MG63 (cell line): ENCODE measurements at regions not wholly inside any gene's neighbourhood (a gene's known extent, or its start where the extent isn't known, plus 50 kb on each side); places are given as distances from the start of the nearest gene placed in this dataset.
A peak's percentile ranks its signal among the peaks of the same experiment; 100 is the strongest.
"Not testable (repeated sequence)": the region's sequence is repeated elsewhere in the genome, so short reads cannot be mapped to it uniquely, and the experiment has no call there.

ENCODE experiments used
- DNase-seq: peaks from one replicate; pipeline ENCODE4 v3.0.0-alpha.2; 2020
- H3K27me3 ChIP-seq: fragments of 250-450 bp; sonication (Bioruptor Pico); 2 replicates; pipeline ENCODE4 v1.5.1; 2020; ENCODE audit warnings: mild to moderate bottlenecking, moderate library complexity
- H3K36me3 ChIP-seq: fragments of 250-450 bp; sonication (Bioruptor Pico); 2 replicates; pipeline ENCODE4 v1.5.1; 2020; ENCODE audit warnings: mild to moderate bottlenecking, moderate library complexity
- H3K4me3 ChIP-seq: fragments of 250-450 bp; sonication (Bioruptor Pico); 2 replicates; pipeline ENCODE4 v1.5.1; 2020; ENCODE audit warnings: mild to moderate bottlenecking, moderate library complexity
- H3K9me3 ChIP-seq: fragments of 250-450 bp; sonication (Bioruptor Pico); 2 replicates; pipeline ENCODE4 v1.5.1; 2020; ENCODE audit warnings: mild to moderate bottlenecking, moderate library complexity

DNA sequence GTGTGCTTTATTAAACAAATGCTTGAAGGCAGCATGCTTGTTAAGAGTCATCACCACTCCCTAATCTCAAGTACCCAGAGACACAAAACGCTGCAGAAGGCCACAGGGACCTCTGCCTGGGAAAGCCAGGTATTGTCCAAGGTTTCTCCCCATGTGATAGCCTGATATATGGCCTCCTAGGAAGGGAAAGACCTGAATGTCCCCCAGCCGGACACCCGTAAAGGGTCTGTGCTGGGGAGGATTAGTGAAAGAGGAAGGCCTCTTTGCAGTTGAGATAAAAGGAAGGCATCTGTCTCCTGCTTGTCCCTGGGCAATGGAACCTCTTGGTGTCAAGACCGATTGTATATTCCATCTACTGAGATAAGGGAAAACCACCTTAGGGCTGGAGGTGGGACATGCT is 159.7 kb downstream of the ADRA2C start:
- DNase-seq, H3K4me3 ChIP-seq, H3K27me3 ChIP-seq, H3K9me3 ChIP-seq, H3K36me3 ChIP-seq: not testable (repeated sequence)

DNA sequence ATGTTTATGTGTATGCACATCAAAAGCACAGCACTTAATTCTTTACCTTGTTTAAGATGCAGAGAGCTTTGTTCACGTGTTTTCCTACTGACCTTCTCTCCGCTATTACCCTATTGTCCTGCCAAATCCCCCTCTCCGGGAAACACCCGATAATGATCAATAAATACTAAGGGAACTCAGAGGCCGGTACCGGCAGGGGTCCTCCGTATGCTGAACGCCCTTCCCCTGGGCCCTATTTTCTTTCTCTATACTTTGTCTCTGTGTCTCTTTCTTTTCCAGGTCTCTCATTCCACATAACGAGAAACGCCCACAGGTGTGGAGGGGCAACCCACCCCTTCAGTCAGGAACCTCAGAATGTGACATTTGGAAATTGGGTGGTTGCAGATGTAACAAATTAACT is 160.1 kb downstream of the ADRA2C start:
- not testable (repeated sequence) for H3K27me3 ChIP-seq, H3K9me3 ChIP-seq, H3K4me3 ChIP-seq, DNase-seq, H3K36me3 ChIP-seq

GRCh38 chr4:3926969-3927755 is 161.0 kb downstream of the ADRA2C start:
- H3K4me3 ChIP-seq, H3K9me3 ChIP-seq, H3K27me3 ChIP-seq, DNase-seq, H3K36me3 ChIP-seq: not testable (repeated sequence)

DNA sequence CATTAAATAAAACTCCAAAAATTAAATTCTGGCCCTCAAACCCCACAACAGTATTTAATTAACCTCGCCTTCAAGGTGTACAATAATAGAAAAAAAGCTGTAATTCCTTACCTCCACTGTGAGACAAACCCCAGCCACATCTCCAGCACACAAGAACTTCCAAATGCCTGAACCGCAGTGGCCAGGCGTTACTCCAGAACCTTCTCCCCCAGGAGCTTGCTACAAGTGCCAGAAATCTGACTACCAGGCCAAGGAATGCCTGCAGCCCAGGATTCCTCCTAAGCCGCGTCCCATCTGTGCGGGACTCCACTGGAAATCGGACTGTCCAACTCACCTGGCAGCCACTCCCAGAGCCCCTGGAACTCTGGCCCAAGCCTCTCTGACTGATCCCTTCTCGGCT is 163.2 kb downstream of the ADRA2C start:
- H3K4me3 ChIP-seq, H3K9me3 ChIP-seq, H3K36me3 ChIP-seq, H3K27me3 ChIP-seq: not testable (repeated sequence)
- DNase-seq = peak; percentile 44

GRCh38 chr4:3932734-3933133 is 166.5 kb downstream of the ADRA2C start:
- H3K36me3 ChIP-seq, H3K9me3 ChIP-seq, DNase-seq, H3K4me3 ChIP-seq, H3K27me3 ChIP-seq: not testable (repeated sequence)

DNA sequence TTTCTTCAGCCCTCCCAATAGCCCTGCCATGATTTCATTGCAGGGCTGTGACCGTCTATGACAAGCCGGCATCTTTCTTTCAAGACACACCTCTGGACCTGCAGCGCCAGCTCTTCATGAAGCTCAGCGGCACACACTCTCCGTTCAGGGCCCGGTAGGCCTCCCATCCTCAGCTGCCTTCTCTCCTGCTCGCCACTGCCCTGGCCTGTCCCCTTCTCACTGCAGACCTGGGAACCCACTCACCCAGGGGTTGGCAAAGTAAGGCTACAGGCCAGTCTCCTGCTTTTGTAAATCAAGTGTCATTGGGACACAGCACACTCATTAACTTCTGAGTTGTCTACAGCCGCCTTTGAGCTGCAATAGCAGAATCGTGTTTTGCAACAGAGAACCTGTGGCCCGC is 169.2 kb downstream of the ADRA2C start:
- not testable (repeated sequence) for DNase-seq, H3K36me3 ChIP-seq, H3K27me3 ChIP-seq, H3K9me3 ChIP-seq, H3K4me3 ChIP-seq

- no peak for DNase-seq
- no peak overlapping the region for H3K4me3 ChIP-seq
- no peaks in the 10 kb centered on the region for H3K36me3 ChIP-seq
- H3K27me3 ChIP-seq = no peaks in the 10 kb centered on the region
- no peaks in the 10 kb centered on the region for H3K9me3 ChIP-seq
Measured at GRCh38 chr4:3936184-3936583, 170.0 kb downstream of the ADRA2C start.

GRCh38 chr4:3937849-3938562 is 171.8 kb downstream of the ADRA2C start:
- not testable (repeated sequence) for H3K9me3 ChIP-seq, H3K4me3 ChIP-seq, H3K36me3 ChIP-seq, H3K27me3 ChIP-seq
- DNase-seq = peak; percentile 79

DNA sequence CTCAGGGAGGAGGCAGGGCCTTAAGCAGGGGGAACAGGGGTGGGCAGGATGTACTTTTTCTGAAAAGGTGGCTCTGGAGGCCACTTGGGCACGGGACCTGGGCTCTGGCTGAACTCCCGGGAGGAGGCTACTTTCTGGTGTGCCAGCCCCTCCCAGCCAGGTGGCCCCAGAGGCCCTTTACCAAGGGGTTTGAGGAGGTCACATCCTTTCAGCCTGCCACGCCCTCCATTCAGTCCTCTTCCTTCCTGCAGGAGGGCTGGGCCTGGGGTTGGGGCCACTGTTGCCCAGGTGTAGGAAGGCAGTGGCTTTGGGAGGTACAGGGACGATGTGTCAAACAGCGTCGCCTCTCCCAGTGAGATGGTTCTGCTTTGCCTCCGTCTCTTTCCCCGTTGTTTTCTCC is 172.5 kb downstream of the ADRA2C start:
- H3K9me3 ChIP-seq, H3K27me3 ChIP-seq, H3K4me3 ChIP-seq, H3K36me3 ChIP-seq: not testable (repeated sequence)
- peak; percentile 28 for DNase-seq

- DNase-seq = peak; percentile 8
- H3K9me3 ChIP-seq, H3K27me3 ChIP-seq, H3K36me3 ChIP-seq, H3K4me3 ChIP-seq: not testable (repeated sequence)
Measured at GRCh38 chr4:3939954-3940591, 173.9 kb downstream of the ADRA2C start.

DNA sequence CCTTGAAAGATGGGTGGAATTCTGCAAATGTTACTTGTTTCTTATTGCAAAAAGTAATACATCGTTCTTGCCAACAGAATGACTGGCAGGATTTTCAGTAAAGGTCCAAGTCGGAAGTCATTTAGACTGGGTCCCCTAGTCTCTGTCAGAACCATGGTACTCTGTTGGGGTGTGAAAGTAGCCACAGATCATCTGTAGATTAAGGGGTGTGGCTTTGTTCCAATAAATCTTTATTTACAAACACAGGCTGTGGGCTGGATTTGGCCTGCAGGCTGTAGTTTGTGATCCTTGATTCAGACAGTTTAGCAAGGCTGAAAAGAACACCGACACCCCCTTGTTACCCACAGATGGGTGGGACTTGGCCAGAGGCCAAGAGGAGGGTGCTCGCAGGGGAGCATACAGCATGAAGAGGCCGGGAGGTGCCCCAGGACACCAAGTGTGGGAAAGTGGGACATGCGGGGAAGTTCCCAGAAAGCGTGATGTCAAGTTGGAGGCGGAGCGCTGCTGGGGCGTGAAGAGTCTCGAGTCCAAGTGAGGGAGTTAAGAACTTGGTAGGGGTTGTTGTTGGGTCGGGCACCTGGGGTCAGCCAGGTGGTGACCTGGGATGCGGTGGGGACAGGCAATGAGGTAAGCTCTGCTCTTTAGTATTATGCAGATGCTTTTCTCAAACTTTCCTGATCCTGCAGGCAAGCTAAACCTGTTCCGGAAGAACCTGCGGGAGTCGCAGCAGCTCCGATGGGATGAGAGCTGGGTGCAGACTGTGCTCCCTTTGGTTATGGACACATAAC is 175.7 kb downstream of the ADRA2C start:
- H3K36me3 ChIP-seq, H3K27me3 ChIP-seq, H3K9me3 ChIP-seq, H3K4me3 ChIP-seq, DNase-seq: not testable (repeated sequence)

DNA sequence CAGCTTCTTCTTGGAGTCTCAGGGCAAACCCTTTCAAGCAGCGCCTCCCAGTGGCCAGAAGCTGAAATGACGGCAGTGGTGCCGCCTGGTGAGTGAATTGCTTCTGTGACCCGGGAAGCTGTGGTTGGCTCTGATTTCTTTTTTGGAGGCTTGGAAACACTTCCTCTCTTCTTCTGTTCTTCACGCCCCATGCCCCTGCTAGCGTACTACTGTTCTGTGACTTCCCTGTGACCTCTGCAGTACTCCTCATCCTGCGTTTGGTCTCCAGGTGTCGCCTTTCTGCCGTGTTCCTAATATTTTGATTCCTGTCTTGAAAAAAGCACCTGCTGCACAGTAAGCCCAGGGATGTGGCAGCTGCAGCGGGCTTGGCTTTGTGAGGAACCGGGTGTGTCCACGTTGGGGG is 176.4 kb downstream of the ADRA2C start:
- not testable (repeated sequence) for H3K4me3 ChIP-seq, H3K27me3 ChIP-seq, H3K9me3 ChIP-seq, H3K36me3 ChIP-seq
- DNase-seq = peak; percentile 44

DNA sequence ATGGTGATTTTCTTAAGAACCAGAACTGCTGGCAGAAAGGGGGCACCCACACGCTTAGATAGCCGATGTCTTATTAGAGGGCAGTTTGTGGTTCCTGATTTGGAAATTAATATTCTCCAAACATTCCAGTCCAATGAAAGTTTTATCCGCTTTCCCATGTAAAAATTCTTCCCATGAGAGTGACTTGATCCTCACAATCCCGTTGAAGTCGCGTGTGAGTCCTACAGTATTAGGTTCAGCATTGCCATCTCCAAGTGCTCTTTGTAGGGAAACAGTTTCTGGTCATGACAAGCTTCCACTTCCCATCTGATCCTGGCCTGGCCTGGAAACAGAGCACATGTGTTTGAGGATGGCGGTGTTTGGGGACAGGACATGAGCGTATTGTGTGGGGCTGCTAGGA is 176.9 kb downstream of the ADRA2C start:
- not testable (repeated sequence) for H3K27me3 ChIP-seq, H3K9me3 ChIP-seq, H3K36me3 ChIP-seq, DNase-seq, H3K4me3 ChIP-seq

DNA sequence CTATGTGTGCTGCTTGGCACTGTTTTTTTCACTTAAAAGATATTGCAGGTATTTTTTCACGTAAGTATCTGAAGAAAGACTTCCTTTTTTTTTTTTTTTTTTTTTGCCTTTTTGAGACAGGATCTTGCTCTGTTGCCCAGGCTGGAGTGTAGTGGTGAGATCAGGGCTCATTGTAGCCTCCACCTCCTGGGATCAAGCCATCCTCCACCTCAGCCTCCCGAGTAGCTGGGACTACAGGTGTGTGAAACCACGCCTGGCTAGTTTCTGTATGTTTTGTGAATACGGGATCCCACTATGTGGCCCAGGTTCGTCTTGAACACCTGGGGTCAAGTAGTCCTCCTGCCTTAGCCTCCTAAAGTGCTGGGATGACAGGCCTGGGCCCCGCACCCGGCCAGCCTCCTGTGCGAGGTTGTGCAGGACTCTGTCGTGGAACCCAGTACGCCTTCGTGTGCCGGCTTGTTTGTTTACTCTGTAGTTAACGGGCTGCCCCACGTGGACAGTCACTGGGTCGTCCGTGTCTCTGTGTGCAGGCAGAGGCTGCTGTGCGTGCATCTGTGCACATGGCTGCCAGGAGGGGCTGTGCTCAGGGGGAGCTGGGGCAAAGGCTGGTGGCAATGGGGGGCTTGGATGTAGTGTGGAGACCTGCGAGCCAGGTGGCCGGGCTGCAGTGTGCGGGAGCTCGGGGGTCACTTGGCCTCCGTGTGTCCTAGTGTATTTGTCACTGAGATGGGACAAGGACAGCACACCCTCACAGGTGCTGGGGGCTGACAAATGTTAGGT is 179.5 kb downstream of the ADRA2C start:
- no peaks in the 10 kb centered on the region for H3K36me3 ChIP-seq
- H3K27me3 ChIP-seq = no peaks in the 10 kb centered on the region
- DNase-seq = no peak
- H3K4me3 ChIP-seq = no peak overlapping the region
- no peaks in the 10 kb centered on the region for H3K9me3 ChIP-seq

DNA sequence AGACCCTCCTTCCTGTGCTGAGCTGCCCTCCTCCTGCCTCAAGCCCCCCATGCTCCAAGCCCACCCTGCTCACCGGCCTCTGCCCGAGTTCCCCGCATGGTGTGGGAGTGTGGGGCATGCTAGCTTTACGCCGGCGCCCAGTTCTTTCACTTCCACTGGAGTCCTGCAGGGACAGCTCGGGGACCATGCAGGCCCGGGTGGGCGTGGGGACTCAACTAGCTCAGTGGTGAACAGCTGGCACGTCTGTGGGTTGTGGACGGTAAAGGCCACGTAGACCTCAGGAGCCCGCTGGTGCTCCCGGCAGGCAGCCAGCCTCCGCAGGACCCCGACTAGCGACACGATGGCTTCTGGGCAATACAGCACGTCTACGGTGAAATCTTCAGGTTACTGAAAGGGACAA is 180.4 kb downstream of the ADRA2C start:
- not testable (repeated sequence) for H3K4me3 ChIP-seq, H3K27me3 ChIP-seq, H3K36me3 ChIP-seq, H3K9me3 ChIP-seq, DNase-seq

DNA sequence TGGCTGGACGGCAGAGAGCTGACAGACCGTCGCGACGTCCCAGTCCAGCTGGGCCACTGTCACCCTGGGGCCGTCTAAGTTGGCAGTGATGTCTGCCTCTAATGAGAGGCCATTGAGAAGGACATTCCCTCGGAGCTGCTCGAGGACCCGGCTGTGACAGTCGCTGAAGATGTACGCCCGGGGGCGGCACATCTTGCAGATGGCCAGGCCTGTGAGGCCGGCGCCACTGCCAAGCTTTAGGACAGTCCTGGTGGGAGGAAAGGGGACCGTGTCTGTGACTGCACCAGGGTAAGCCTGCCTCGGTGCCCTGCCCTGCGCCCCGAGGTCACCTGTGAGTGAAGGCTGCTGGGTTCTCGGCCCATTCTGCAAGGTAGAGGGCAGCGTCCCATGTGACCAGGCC is 181.6 kb downstream of the ADRA2C start:
- DNase-seq, H3K4me3 ChIP-seq, H3K9me3 ChIP-seq, H3K36me3 ChIP-seq, H3K27me3 ChIP-seq: not testable (repeated sequence)

DNA sequence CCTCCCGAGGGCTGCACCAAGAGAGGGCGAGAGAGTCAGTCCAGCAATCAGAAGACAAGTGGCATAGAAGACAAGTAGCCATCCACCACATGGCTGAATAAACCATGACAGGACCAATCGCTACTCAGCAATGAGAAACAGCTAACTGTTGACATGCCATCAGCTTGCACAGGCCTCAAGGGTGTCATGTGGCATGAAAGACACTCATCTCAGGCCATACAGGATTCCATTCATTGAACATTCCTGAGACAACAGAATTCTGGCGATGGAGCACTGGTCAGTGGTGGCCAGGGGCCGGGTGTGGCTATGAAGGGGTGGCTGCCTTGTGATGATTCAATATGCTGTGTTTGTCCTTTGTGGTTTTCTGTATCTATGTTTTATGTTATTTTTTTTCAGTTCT is 182.0 kb downstream of the ADRA2C start:
- H3K27me3 ChIP-seq, H3K36me3 ChIP-seq, H3K9me3 ChIP-seq, H3K4me3 ChIP-seq: not testable (repeated sequence)
- peak; percentile 50 for DNase-seq
